ENCODE measurements at regions not wholly inside any gene's neighbourhood (a gene's known extent, or its start where the extent isn't known, plus 50 kb on each side); places are given as distances from the start of the nearest gene placed in this dataset.

GRCh38 chr18:56436651-56437050 lies 201.7 kb downstream of the TXNL1 start:
- TF ChIP-seq REST (IDR thresholded peaks at IDR 0.05; ENCODE audit: insufficient read depth in 1 of 2, low read depth in 2 of 2, low read length in 2 of 2) (no peak), POLR2AphosphoS5 (IDR thresholded peaks at IDR 0.05; ENCODE audit: low read depth, low read length) (no peak), TAF1 (IDR thresholded peaks at IDR 0.05; ENCODE audit: borderline replicate concordance, insufficient read depth, low read length) (no peak), SIN3A (IDR thresholded peaks at IDR 0.05; ENCODE audit: borderline replicate concordance, insufficient read depth, low read length) (no peak), FOXP2 (optimal IDR thresholded peaks at IDR 0.05; ENCODE audit: borderline replicate concordance, extremely low read depth, extremely low read length, insufficient read depth) (no peak)

Measured in PFSK-1 (cell line).